ENCODE measurements at regions not wholly inside any gene's neighbourhood (a gene's known extent, or its start where the extent isn't known, plus 50 kb on each side); places are given as distances from the start of the nearest gene placed in this dataset.
"Not testable (repeated sequence)": the region's sequence is repeated elsewhere in the genome, so short reads cannot be mapped to it uniquely, and the experiment has no call there.

- DNase-seq (ENCODE audit: low spot score): no peak
- intact Hi-C loops (cut with DNase I): no loop called here
Observed at GRCh38 chr17:70717042-70717441, 547.7 kb downstream of the KCNJ2 start.

DNA sequence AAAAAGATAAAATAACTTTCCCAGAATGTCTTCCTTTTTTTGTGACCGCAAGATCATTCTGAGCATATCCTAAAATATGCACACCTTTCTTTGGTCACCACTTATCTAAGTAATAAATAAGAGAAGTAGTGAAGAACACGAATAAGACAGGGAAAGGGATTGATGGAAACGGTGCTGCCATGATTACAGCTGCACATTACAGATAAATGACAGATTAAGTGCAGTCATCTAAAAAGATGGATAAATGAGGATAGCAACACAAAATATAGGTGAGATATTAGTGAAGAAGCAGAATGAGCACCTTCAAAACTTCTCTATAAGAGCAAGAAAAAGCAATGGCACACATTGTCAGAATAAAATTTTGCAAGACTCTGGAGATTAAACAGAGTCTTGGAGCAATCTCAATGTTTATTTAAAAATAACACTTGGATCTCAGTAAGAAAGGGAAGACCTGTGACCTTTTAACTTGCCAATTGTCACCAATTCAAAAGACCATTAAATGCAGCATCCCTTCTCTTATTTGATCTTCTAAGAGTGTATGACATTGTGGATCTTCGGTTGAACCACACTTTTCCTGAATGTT, 567.1 kb downstream of the KCNJ2 start:
- intact Hi-C loops (cut with DNase I): no loop called here
- DNase-seq (ENCODE audit: low spot score): no peak

DNA sequence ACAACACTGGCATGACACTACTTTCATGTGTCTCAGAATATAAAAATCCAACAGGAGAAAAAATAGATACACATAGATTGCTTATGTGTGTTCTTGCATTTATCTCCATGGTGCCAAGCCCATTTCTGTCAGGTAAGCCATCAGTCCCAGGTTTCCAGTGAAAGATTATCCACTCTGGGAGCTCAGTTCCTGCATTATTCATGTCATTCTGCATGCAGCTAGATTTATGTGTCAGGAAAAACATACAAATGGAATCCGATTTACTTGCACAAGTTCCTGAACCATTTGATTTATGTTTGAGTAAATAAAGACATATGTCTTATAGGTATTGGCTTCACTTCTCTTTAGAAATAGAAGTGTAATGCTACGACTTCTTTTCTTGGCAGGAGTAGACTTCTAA, 569.7 kb downstream of the KCNJ2 start:
- DNase-seq (ENCODE audit: low spot score): no peak
- intact Hi-C loops (cut with DNase I): no loop called here

- intact Hi-C loops (cut with DNase I): not testable (repeated sequence)
Observed at GRCh38 chr17:70746574-70746973, 577.2 kb downstream of the KCNJ2 start.

GRCh38 chr17:70750983-70751382, 581.7 kb downstream of the KCNJ2 start:
- no peak for DNase-seq (ENCODE audit: low spot score)
- intact Hi-C loops (cut with DNase I): no loop called here

More at GRCh38 chr17:70746574-70746973, 577.2 kb downstream of the KCNJ2 start:
- DNase-seq (ENCODE audit: low spot score): not testable (repeated sequence)

- intact Hi-C loops (cut with DNase I); DNase-seq (ENCODE audit: low spot score): not testable (repeated sequence)
Observed at GRCh38 chr17:70752461-70752860, 583.1 kb downstream of the KCNJ2 start.

DNA sequence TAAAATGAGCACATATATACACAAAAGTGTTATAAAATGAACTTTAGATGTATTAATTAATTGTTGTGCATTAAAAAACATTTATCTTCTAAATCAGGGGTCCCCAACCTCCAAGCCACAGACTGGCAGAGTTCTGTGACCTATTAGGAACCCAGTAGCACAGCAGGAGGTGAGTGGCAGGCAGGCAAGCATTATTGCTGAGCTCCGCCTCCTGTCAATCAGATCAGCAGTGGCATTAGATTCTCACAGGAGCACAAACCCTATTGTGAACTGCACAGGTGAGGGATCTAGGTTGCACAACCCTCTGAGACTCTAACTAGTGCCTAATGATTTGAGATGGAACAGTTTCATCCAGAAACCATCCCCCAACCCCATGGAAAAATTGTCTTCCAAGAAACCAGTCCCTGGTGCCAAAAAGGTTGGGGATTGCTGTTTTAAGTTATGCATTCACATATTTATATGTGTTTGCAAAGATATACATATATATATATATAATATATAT, 583.7 kb downstream of the KCNJ2 start:
- DNase-seq (ENCODE audit: low spot score): no peak
- intact Hi-C loops (cut with DNase I): no loop called here

DNA sequence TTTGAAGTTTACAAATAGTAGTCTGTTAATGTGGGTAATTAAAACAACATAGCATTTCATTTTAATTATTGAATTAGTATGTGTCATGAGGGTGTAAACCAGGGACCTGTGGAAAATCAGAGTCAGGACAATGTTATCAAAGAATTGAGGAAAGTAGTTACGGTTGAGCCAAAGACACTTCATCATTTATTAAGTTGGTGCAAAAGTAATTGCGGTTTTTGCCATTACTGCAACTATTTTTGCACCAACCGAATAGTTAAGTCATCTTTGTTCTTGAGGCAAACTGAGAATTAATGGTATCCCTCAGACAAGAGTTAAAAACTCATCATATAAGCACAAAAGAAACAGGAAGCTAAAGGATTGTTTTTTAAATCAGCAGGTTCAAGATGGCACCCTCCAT, 593.7 kb downstream of the KCNJ2 start:
- intact Hi-C loops (cut with DNase I): no loop called here
- no peak for DNase-seq (ENCODE audit: low spot score)

- intact Hi-C loops (cut with DNase I): no loop called here
Observed at GRCh38 chr17:70767102-70767701, 597.9 kb downstream of the KCNJ2 start.

DNA sequence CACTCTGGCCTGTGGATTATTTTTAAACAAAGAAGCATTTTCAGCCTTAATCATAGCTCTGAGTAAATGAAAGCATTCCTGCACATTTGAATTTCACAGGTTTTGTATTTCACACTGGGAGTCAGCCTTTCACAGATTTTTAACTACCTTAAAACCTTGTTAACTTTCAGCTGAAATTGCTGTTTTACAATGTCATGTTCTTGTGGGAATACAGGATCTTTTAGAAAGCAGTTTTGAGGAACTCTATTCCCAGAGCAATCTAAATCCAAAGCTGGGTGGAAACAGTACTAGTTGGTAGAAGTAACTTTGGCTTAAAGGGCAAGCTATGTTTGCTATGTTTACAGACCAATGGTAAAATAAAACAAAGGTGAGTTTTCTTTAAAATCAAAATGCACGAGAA, 600.6 kb downstream of the KCNJ2 start:
- intact Hi-C loops (cut with DNase I): no loop called here
- DNase-seq (ENCODE audit: low spot score): no peak

More at GRCh38 chr17:70767102-70767701, 597.9 kb downstream of the KCNJ2 start:
- no peak for DNase-seq (ENCODE audit: low spot score)

- no peak for DNase-seq (ENCODE audit: low spot score)
- intact Hi-C loops (cut with DNase I): no loop called here
Observed at GRCh38 chr17:70771804-70772386, 602.6 kb downstream of the KCNJ2 start.

DNA sequence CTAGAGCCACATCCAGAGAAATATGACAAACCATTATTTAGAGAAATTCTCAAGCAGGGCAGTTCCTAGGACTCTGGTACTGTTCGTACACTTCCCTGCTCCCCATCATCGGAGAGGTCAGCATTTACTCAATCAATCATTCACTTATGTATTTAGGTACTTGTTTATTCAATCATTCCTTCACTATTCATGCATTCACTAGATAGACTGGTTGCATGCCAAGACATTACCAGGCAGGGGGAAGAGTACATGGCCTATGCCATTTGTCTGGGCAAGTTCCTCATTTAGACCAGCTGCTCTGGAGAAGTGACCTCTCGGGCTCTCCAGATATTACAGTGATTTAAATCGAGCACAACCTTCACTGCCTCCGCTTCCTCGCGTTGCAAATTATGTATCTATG, 603.4 kb downstream of the KCNJ2 start:
- DNase-seq (ENCODE audit: low spot score): no peak
- intact Hi-C loops (cut with DNase I): no loop called here

- intact Hi-C loops (cut with DNase I): no loop called here
- no peak for DNase-seq (ENCODE audit: low spot score)
Observed at GRCh38 chr17:70773258-70773657, 603.9 kb downstream of the KCNJ2 start.

GRCh38 chr17:70774339-70775117, 605.2 kb downstream of the KCNJ2 start:
- DNase-seq (ENCODE audit: low spot score): no peak
- intact Hi-C loops (cut with DNase I): no loop called here

DNA sequence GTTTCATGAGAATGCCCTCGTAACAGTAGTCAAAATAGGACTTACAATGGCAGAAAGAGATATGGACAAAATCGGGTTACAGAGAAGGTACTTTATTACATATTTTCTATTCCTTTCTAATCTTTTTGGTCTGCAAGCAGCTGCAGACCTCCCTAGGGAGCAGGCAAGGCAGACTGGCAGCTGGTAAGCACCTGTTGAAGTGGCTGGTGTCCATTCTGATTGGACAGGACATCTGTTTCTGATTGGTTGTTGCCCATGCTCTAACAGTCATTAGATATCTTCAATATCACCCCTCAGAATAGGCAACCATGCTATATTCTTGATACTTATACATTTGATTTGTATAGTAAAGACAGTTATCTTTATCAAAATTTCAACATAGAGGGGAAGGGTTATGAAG, 606.3 kb downstream of the KCNJ2 start:
- no peak for DNase-seq (ENCODE audit: low spot score)
- intact Hi-C loops (cut with DNase I): no loop called here

- DNase-seq (ENCODE audit: low spot score): no peak
- intact Hi-C loops (cut with DNase I): no loop called here
Observed at GRCh38 chr17:70776441-70776840, 607.1 kb downstream of the KCNJ2 start.

DNA sequence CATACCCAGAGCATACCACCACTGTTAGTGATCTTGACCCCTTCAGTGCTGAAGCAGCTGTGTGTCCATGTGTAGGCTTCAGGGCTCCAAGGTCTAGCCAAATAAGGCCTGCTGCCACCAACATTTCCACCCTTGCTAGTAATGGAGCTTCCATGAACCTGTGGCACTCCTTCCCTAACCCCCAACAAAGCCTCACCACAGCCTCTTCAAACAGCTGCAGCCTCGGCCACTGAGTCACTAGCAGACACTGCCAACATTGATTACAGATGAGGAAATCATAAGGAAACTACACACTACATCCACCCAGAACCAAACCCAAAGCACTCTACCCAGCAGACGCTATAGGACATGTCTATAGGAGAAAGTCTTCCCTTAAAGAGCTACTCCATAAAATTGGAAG, 610.7 kb downstream of the KCNJ2 start:
- DNase-seq (ENCODE audit: low spot score): no peak
- intact Hi-C loops (cut with DNase I): no loop called here

DNA sequence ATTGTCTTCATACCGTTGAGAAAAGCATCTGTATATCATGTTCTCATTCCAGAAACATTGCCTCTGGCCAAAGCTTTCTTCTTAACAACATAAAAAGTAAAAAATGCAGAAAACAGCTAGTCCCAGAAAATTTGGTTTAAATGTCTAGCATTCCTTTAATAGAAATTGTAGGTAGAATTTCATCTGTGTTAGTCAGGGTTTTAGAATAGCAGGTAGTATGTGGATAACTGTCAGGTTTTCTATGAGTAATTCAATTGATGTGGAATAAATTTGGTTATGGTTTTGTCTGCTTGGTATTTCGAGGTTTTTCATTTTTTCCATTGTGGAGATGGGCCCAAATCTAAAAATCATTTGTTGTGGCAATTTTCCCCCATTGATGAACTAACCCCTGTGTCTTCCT, 616.7 kb downstream of the KCNJ2 start:
- DNase-seq (ENCODE audit: low spot score): no peak
- intact Hi-C loops (cut with DNase I): no loop called here

DNA sequence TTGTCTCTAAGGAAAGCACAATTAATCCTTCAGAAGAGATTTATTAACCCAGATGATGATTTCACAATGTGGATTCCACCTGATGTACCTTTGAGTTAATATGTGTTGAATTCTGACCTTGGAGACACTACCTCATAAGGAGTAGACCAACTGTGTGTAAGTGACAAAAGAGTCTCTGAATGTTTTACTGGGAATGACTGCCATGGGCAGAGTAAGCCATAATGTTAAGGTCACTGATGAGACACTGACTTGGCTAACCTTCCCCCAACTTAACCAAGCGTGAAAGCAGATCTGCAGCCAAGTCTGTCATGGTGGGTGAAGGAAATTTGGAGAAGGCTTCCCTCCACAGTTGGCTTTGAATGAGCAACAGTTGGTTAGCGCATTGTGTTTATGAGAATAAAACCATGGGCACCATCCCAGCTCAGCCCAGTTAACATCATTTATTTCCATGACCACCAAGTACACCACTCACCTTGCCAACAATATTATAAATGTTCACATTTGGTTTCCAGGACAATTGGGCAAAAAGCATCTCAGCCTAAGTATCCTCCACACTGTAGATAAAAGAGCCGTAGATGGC, 618.5 kb downstream of the KCNJ2 start:
- intact Hi-C loops (cut with DNase I): no loop called here
- no peak for DNase-seq (ENCODE audit: low spot score)

DNA sequence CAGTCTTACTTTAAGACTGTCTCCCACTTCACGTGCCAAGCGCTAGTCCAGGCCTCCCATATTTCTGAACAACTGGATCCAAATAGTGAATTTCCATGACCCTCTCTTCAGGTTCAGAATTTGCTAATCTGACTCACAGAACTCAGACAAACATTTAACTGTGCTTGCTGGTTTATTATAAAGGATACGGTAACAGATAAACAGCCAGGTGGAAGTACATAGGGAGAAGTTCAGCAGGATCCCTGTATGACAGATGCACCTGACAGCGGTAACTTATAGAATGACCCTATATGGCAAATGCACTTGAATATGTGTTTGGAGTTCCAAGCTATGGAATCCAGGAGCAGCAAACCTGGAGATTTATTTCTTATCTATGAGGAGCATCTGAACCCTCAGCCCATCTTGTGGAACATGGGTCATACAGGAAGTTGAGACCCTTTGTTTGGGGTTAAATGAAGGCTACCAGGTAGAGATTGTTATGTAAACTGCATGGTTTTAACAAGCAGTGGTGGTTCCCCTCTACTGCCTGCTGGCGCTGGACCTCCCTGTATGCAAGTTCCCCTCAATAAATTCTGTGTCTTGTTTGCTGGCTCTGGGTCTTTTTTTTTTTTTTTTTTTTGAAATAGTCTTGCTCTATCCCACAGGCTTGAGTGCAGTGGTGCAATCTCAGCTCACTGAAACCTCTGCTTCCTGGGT, 622.6 kb downstream of the KCNJ2 start:
- intact Hi-C loops (cut with DNase I): no loop called here
- DNase-seq (ENCODE audit: low spot score): no peak
